ENCODE measurements at regions not wholly inside any gene's neighbourhood (a gene's known extent, or its start where the extent isn't known, plus 50 kb on each side); places are given as distances from the start of the nearest gene placed in this dataset.

DNA sequence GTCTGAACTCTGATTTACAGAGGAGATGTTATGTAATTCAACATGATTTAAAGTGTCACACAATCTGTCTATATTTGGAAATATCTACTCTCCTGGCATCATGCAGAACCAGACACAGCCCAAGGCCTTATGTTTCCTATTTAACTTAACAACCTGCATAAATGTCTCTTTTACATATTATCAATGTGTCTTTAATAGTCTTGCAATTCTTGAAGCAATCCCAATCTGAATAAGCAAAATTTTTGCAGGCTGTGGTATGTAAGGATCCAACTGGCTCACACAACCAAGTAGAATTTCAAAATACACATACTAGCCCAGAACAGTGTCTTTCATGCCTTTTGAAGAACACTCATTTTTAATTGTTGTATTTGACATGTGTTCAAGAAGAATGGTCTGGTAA is 443.2 kb downstream of the MAFB start:
- dilution Hi-C loops (cut with MboI; ENCODE audit: extremely low pct_ligation_motif_present, low sequenced_read_pairs) (no loop called here), intact Hi-C loops (cut with micrococcal nuclease) (no loop called here)
- CTCF ChIA-PET = interaction anchor here (1.4 kb wide), 1 partner anchor 9 kb away, joined by 3 read pairs; no protein-coding TSS in a partner anchor
- FAIRE-seq (no peak), DNase-seq (ENCODE audit: low read depth, low spot score) (no peak)
- no peaks in the 10 kb centered on the region for H3K79me2 ChIP-seq (ENCODE audit: control insufficient read depth, insufficient read depth, low read length)
- H3K36me3 ChIP-seq (ENCODE audit: control insufficient read depth in 2 of 2, extremely low read depth in 1 of 2, insufficient read depth in 2 of 2, low read length in 2 of 2) = no peaks in the 10 kb centered on the region
- no peak for TF ChIP-seq MYC (IDR thresholded peaks at IDR 0.05; ENCODE audit: low read depth, low read length)
- no peak for TF ChIP-seq FOS (IDR thresholded peaks at IDR 0.05; ENCODE audit: borderline replicate concordance, insufficient read depth, low read length)
- TF ChIP-seq JUN (IDR thresholded peaks at IDR 0.05; ENCODE audit: borderline replicate concordance, insufficient read depth, insufficient read length, low read depth) = no peak
- TF ChIP-seq, protein P1, sequence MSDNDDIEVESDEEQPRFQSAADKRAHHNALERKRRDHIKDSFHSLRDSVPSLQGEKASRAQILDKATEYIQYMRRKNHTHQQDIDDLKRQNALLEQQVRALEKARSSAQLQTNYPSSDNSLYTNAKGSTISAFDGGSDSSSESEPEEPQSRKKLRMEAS (IDR thresholded peaks at IDR 0.05; ENCODE audit: insufficient read depth, insufficient read length) = no peak
- TF ChIP-seq GATA2 (IDR thresholded peaks at IDR 0.05; ENCODE audit: insufficient read depth, insufficient read length, low read depth, low read length) = no peak
- no peak for TF ChIP-seq POLR2A (IDR thresholded peaks at IDR 0.05; ENCODE audit: low read depth, low read length)
- TF ChIP-seq, protein P2, sequence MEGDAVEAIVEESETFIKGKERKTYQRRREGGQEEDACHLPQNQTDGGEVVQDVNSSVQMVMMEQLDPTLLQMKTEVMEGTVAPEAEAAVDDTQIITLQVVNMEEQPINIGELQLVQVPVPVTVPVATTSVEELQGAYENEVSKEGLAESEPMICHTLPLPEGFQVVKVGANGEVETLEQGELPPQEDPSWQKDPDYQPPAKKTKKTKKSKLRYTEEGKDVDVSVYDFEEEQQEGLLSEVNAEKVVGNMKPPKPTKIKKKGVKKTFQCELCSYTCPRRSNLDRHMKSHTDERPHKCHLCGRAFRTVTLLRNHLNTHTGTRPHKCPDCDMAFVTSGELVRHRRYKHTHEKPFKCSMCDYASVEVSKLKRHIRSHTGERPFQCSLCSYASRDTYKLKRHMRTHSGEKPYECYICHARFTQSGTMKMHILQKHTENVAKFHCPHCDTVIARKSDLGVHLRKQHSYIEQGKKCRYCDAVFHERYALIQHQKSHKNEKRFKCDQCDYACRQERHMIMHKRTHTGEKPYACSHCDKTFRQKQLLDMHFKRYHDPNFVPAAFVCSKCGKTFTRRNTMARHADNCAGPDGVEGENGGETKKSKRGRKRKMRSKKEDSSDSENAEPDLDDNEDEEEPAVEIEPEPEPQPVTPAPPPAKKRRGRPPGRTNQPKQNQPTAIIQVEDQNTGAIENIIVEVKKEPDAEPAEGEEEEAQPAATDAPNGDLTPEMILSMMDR (IDR thresholded peaks at IDR 0.05; ENCODE audit: extremely low read depth in 1 of 2, insufficient read depth in 1 of 2, low read depth in 1 of 2, low read length in 2 of 2) = no peak
- no peak for TF ChIP-seq POLR2AphosphoS5 (IDR thresholded peaks at IDR 0.05; ENCODE audit: insufficient read depth, low read depth, low read length)
- TF ChIP-seq EZH2 (IDR thresholded peaks at IDR 0.05; ENCODE audit: borderline replicate concordance, low read depth, low read length, severe bottlenecking) = no peak
- H3K4me3 ChIP-seq (replicated peaks in 1 of 3; ENCODE audit: insufficient read depth in 1 of 3, low read depth in 1 of 3, low read length in 3 of 3) = no peak overlapping the region
- H3K27me3 ChIP-seq (ENCODE audit: control insufficient read depth in 2 of 2, insufficient read depth in 2 of 2, low read length in 2 of 2) = peaks cover 0 to 2% of the 10 kb centered on the region in 2 experiments
- no peak overlapping the region for H3K27ac ChIP-seq (ENCODE audit: insufficient read depth, low read depth, low read length)
- H3K9me3 ChIP-seq (replicated peaks; ENCODE audit: control insufficient read depth, insufficient read depth, low read length) = no peaks in the 10 kb centered on the region
- no peaks in the 10 kb centered on the region for H3K9me1 ChIP-seq (replicated peaks; ENCODE audit: control insufficient read depth, extremely low read depth, insufficient read depth, low read length)
- H4K20me1 ChIP-seq (replicated peaks; ENCODE audit: control insufficient read depth, extremely low read depth, insufficient read depth, low read length) = no peaks in the 10 kb centered on the region
- H3K4me2 ChIP-seq (ENCODE audit: insufficient read depth, low read length) = no peak overlapping the region
- no peaks in the 10 kb centered on the region for H3K4me1 ChIP-seq (ENCODE audit: control insufficient read depth, extremely low read depth, insufficient read depth, low read length)
- no peak overlapping the region for H2AFZ ChIP-seq (ENCODE audit: low read depth, low read length)
- POLR2A ChIA-PET = no interaction called here
- no peak overlapping the region for H3K9ac ChIP-seq (replicated peaks; ENCODE audit: extremely low read depth, insufficient read depth, low read length)
- BruUV-seq (replicated peaks) = no TSS peak
